A673 (cell line): ENCODE measurements at regions not wholly inside any gene's neighbourhood (a gene's known extent, or its start where the extent isn't known, plus 50 kb on each side); places are given as distances from the start of the nearest gene placed in this dataset.

Experiments
- BruUV-seq: library from RNA; stranded (reverse); fragments of 400-500 nt; replicated peaks from 2 replicates; lab custom pipeline; 2021; lab: Mats Ljungman, UMichigan
- CTCF ChIA-PET: fragments of 300-600 bp; sonication (Branson Sonifier 250); formaldehyde crosslinking; loops from one replicate; lab custom pipeline; 2022; ENCODE audit warnings: antibody characterized with exemption; lab: Charles Lee
- POLR2A ChIA-PET: fragments of 300-600 bp; sonication (Branson Sonifier 250); formaldehyde crosslinking; loops from one replicate; lab custom pipeline; 2022; ENCODE audit warnings: antibody characterized with exemption; ENCODE audit not compliant: low non-redundant PET; lab: Charles Lee
- DNase-seq: peaks from one replicate; pipeline ENCODE4 v3.0.0-alpha.2; 2015; ENCODE audit warnings: low spot score
- H3K27ac ChIP-seq: fragments of 200-600 bp; sonication (generic); 2 replicates; pipeline ENCODE4 v1.5.1; 2016; ENCODE audit warnings: mixed run types, low read depth, mild to moderate bottlenecking, mixed read lengths, antibody characterized with exemption, low read length; ENCODE audit not compliant: poor library complexity, severe bottlenecking
- H3K27me3 ChIP-seq: fragments of 200-600 bp; sonication (generic); replicated peaks from 2 replicates; pipeline ENCODE4 v1.6.1; 2017; ENCODE audit warnings: mixed run types, low read depth, mild to moderate bottlenecking, mixed read lengths, antibody characterized with exemption, low read length; ENCODE audit not compliant: insufficient read depth, poor library complexity
- H3K36me3 ChIP-seq: fragments of 200-600 bp; sonication (generic); 2 replicates; pipeline ENCODE4 v1.6.1; 2016; ENCODE audit warnings: mixed run types, mild to moderate bottlenecking, mixed read lengths, antibody characterized with exemption, low read length; ENCODE audit not compliant: insufficient read depth, poor library complexity, severe bottlenecking
- H3K4me1 ChIP-seq: fragments of 200-600 bp; sonication (generic); 2 replicates; pipeline ENCODE4 v1.6.1; 2017; ENCODE audit warnings: mixed run types, mild to moderate bottlenecking, mixed read lengths, antibody characterized with exemption, low read length; ENCODE audit not compliant: insufficient read depth, poor library complexity, severe bottlenecking
- H3K4me3 ChIP-seq: fragments of 200-600 bp; sonication (generic); 2 replicates; pipeline ENCODE4 v1.5.1; 2016; ENCODE audit warnings: low read depth, mixed run types, mild to moderate bottlenecking, mixed read lengths, low read length; ENCODE audit not compliant: poor library complexity, severe bottlenecking
- H3K9me3 ChIP-seq: fragments of 200-600 bp; sonication (generic); 2 replicates; pipeline ENCODE4 v1.6.1; 2016; ENCODE audit warnings: mixed run types, low read depth, mild to moderate bottlenecking, mixed read lengths, antibody characterized with exemption, low read length; ENCODE audit not compliant: poor library complexity, severe bottlenecking
- CTCF ChIP-seq: fragments of 300-800, 200-600 bp; sonication (generic); conservative IDR thresholded peaks from 2 replicates; pipeline ENCODE4 v1.5.1; 2017; ENCODE audit warnings: low read depth, mild to moderate bottlenecking, antibody characterized with exemption, low read length, moderate library complexity, mixed read lengths
- EZH2 ChIP-seq: fragments of 200-600 bp; sonication (generic); IDR thresholded peaks from 2 replicates; pipeline ENCODE4 v1.6.1; 2017; ENCODE audit warnings: borderline replicate concordance, low read depth, mild to moderate bottlenecking, mixed read lengths, antibody characterized with exemption, low read length; ENCODE audit not compliant: poor library complexity, severe bottlenecking
- intact Hi-C: fragments of 100-400 bp; cut with micrococcal nuclease; formaldehyde crosslinking; loops from one replicate; pipeline ENCODE4 v1.10.0; 2022; ENCODE audit not compliant: unreplicated experiment

- CTCF ChIA-PET: no interaction called here
Observed at GRCh38 chr2:15777795-15778371, 162.5 kb upstream of the MYCN start.

GRCh38 chr2:15778529-15779219 lies 161.7 kb upstream of the MYCN start:
- Histone ChIP-seq H3K27ac (no peak overlapping the region), H3K9me3 (no peaks in the 10 kb centered on the region), H3K4me3 (no peak overlapping the region), H3K4me1 (no peaks in the 10 kb centered on the region), H3K36me3 (no peaks in the 10 kb centered on the region), H3K27me3 (no peaks in the 10 kb centered on the region)
- TF ChIP-seq CTCF (no peak), EZH2 (no peak)
- CTCF ChIA-PET: no interaction called here
- intact Hi-C loops: no loop called here
- DNase-seq: no peak
- POLR2A ChIA-PET: no interaction called here
- no TSS peak for BruUV-seq

More at GRCh38 chr2:15777795-15778371, 162.5 kb upstream of the MYCN start:
- POLR2A ChIA-PET: no interaction called here
- no peak overlapping the region for H3K27ac ChIP-seq
- intact Hi-C loops: no loop called here
- H3K4me3 ChIP-seq: no peak overlapping the region
- TF ChIP-seq CTCF (no peak), EZH2 (no peak)
- H3K4me1 ChIP-seq: no peaks in the 10 kb centered on the region
- no peaks in the 10 kb centered on the region for H3K9me3 ChIP-seq
- H3K27me3 ChIP-seq: no peaks in the 10 kb centered on the region
- no TSS peak for BruUV-seq
- DNase-seq: no peak
- no peaks in the 10 kb centered on the region for H3K36me3 ChIP-seq

GRCh38 chr2:15779381-15780041 lies 160.8 kb upstream of the MYCN start:
- BruUV-seq: no TSS peak

More at GRCh38 chr2:15779381-15780041, 160.8 kb upstream of the MYCN start:
- intact Hi-C loops: no loop called here
- Histone ChIP-seq H3K27me3 (no peaks in the 10 kb centered on the region), H3K9me3 (no peaks in the 10 kb centered on the region), H3K4me1 (no peaks in the 10 kb centered on the region), H3K36me3 (no peaks in the 10 kb centered on the region), H3K4me3 (no peak overlapping the region), H3K27ac (no peak overlapping the region)
- POLR2A ChIA-PET: no interaction called here
- TF ChIP-seq CTCF: no peak
- no peak for TF ChIP-seq EZH2
- CTCF ChIA-PET: no interaction called here
- no peak for DNase-seq
